ENCODE measurements at regions not wholly inside any gene's neighbourhood (a gene's known extent, or its start where the extent isn't known, plus 50 kb on each side); places are given as distances from the start of the nearest gene placed in this dataset.

GRCh38 chr5:118456085-118456484 lies 532.3 kb downstream of the DTWD2 start:
- TF ChIP-seq CTCF (IDR thresholded peaks at IDR 0.05; ENCODE audit: low read length): no peak
- no peak for TF ChIP-seq EZH2phosphoT487 (IDR thresholded peaks at IDR 0.05; ENCODE audit: low read length)
- no peak for TF ChIP-seq EZH2 (optimal IDR thresholded peaks at IDR 0.05; ENCODE audit: low read depth, low read length)
